HG03175 (cell line): ENCODE measurements at regions not wholly inside any gene's neighbourhood (a gene's known extent, or its start where the extent isn't known, plus 50 kb on each side); places are given as distances from the start of the nearest gene placed in this dataset.

Source experiments
- ATAC-seq: cut with Tn5 transposase; IDR thresholded peaks from one replicate; pipeline ENCODE4 v1.9.1; 2021; ENCODE audit warnings: mild to moderate bottlenecking, moderate library complexity; ENCODE audit not compliant: unreplicated experiment

DNA sequence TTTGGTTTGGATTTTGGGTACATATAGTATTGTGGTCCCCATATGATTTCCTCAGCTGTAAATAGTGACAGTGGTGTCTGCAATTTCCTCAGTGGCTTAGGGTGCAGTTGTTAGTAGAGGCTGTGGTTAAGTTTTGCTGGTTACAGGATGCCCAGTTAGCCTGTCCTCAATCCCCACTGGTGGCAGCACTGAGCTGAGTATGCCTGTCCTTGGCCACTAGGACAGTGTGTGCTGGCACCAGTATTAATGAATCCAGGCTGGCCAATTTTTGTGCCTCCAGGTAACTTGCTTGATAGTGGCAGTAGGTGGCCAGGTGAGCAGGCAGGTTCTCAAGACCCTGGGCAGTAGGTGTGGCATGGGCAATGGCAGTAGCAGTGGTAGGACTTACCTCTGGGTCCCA is 973.1 kb downstream of the TMEM182 start:
- no peak for ATAC-seq

- ATAC-seq: no peak
Observed at GRCh38 chr2:103738108-103738507, 976.3 kb downstream of the TMEM182 start.

DNA sequence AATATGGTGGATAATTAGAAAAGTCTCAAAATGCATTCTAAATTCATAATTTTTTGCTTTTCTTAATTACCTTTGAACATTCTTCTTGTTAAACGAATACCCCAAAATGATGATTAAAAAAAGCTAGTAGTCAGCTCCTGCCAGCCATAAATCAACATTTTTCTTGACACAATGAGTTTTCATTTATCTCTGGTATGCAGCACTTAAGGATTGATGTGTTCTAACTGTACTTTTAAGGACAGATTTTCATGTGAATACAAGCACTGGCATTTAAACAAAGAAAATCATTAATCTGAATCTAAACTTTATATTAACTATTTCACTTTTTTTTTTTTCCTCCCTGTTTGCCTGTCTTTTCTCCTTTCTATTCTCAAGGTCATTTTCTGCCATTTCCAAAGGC is 976.8 kb downstream of the TMEM182 start:
- ATAC-seq: no peak

- no peak for ATAC-seq
Observed at GRCh38 chr2:103739186-103739585, 977.4 kb downstream of the TMEM182 start.

DNA sequence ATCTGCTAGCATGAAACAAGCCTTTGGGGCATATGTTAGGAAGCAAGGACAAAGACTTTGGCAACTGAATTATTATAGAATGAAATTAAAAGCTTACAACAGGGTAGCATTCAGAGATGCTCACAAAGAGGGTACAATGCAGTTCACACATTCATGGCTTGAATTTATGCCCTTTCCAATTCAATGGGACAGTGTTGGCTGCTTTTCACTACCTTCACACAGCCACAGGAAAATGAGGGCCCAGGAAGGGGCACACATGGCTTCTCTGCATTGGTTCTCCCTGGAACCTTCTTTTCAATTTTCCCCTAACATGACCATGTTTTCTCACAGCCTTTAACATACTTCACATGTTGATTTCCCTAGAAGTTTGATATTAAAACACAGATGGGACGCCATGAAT is 978.1 kb downstream of the TMEM182 start:
- no peak for ATAC-seq

GRCh38 chr2:103740631-103741030 is 978.8 kb downstream of the TMEM182 start:
- no peak for ATAC-seq

- no peak for ATAC-seq
Observed at GRCh38 chr2:103743195-103743594, 981.4 kb downstream of the TMEM182 start.

- no peak for ATAC-seq
Observed at GRCh38 chr2:103754530-103754929, 992.7 kb downstream of the TMEM182 start.

DNA sequence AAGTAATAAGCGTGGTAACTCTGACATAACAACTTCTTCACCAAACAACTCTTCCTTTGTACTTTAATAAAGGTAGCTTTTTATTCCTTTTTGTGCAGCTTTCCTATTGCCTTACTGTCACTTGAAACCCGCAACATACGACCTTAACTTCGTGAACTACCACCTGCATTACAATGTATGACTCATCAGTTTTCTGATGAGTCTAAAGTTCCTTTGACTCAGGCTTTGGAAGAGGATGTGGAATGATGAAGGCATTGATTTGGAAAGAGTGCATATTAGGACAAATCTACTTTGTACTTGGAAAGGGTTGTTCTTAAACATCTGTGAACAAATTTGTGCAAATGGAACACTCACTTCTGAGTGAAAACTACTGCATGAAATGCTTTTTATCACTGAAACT is 1012.1 kb downstream of the TMEM182 start:
- ATAC-seq: no peak

DNA sequence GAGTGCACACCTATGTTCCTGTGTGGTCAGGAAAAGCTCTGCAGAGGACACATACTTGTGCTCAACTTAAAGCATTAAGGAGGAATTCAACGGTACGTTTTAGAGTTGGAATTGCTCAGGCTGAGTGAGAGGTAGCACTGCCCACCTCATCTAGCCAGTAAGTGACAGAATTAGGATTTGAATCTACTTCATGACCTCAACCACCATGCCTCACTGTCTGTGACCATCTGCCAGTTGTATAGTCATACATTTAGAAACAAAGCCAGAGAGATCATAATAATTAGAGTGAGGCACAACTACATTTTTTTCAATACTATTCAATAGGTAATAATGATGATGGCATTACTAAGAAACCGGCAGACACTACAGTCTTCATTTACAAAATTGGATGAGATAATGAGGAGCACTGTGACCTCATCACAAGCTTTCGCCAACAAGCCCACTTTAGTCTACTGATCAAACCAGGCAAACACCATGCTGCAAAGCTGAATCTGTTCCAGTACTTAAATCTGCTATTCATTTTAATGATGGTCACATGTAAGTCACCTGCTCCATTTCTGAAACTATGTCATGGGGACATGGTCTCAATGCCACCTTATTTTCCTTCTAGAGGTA is 1018.4 kb downstream of the TMEM182 start:
- no peak for ATAC-seq

- no peak for ATAC-seq
Observed at GRCh38 chr2:103781313-103781712, 1019.5 kb downstream of the TMEM182 start.

DNA sequence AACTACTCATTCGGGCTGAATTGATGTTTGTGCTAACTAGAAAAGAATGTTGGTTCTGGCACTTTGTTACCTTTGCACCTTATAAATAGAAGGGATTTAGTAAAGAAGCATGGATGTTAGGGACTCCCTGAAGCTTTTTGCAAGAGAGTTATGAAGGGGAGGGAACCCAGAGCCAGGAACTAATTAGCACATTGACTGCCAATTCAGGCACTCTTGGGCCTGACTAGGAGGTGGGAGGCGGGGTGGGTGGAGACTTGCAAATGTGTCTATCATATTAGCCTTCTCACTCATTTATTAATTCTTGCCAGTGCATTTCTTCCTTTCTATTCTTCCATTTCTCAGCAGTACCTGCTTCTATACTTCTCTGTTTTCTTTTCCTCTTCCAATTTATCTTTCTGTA is 1022.4 kb downstream of the TMEM182 start:
- ATAC-seq: no peak

DNA sequence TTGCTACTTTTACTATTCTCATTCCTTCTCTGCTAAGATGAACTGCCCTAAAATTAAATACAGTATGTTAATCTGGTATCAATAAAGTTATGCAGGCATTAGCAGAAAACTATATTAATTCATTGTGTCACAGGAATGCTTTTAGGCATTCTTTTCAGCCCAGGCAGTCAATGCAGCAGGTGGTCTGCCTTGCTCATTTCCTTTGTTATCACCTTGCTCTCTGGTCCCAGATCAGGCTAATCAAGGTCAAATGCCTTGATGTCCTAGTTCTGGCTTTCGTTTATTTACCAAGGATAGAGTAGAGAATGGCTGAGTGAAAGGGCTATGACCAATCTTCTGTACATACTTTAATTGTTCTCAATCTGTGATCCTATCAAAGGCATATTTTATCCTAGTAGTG is 1023.6 kb downstream of the TMEM182 start:
- no peak for ATAC-seq

DNA sequence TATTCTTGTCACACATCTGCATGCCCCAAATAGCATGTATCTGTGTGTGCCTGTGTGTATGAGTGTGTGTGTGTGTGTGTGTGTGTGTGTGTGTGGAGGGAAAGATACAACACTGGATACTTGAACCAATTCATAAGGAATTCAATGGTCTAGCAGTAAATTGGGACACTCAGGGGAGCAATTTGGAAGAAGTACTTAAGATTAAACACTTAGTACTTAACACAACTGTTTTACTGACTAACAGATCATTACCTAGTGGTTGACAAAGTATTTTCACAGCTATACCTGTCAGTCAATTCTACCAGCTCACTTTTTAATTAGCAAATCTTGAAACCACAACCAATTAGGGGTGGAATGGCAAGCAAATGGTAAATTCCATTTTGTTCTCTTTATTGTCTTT is 1024.1 kb downstream of the TMEM182 start:
- ATAC-seq: no peak

DNA sequence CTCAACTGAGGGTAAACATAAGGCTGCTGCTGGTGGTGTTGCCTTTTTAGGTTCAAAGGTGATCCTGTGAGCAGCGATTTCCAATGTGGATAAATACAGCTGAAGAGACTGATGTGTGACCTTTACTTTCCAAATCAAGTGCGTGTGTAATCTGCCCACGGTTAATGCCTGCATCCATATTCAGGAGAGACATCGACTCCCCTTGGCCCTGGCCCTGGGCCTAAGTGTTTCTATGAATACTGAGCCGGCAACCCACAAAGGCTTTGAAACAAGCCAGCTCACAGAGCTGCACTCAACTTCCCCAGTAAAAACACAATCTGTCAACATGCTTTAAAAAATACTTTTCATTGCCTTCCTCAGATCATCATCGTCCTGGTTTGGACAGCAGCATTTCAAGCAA is 1026.6 kb downstream of the TMEM182 start:
- ATAC-seq: no peak

- no peak for ATAC-seq
Observed at GRCh38 chr2:103788951-103789350, 1027.1 kb downstream of the TMEM182 start.

- no peak for ATAC-seq
Observed at GRCh38 chr2:103789381-103790095, 1027.7 kb downstream of the TMEM182 start.

DNA sequence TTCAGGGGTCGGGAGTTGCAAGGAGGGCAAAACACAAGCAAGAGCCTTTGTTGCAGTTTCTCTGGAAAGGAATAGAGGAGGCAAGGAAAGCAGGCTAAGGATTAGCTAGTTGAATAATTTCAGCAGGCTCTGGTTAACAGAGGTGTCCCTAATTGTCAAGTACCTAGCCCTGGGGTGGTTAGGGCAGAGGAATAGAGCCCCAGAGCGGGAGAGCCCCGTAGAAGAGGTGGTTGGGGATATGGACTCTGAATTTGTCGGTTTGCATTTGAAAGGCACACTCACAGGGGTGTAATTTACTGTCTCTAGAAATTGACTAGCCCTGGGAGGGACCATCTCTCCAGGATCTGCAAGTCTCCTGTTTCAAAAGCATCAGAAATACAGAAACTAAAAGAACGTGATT is 1030.2 kb downstream of the TMEM182 start:
- ATAC-seq: no peak

GRCh38 chr2:103798291-103798690 is 1036.5 kb downstream of the TMEM182 start:
- ATAC-seq: no peak

DNA sequence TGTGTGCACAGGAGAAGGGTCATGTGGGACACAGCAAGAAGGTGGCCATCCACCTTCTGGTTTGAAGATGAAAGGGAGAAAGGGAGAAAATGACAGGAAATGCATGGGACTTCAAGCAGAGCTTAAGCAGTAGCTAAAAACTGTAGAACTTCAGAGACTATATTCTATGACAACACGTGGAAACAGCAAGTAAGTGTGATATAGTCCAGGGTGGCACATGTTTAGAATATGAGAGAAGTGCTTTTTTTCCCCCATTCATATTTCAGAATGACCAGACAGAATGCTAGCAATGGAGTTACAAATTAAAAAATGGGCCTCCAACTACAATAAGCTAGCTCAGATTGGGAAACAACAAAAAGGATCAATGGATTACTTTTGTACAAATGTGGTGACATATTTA is 1042.2 kb downstream of the TMEM182 start:
- no peak for ATAC-seq

DNA sequence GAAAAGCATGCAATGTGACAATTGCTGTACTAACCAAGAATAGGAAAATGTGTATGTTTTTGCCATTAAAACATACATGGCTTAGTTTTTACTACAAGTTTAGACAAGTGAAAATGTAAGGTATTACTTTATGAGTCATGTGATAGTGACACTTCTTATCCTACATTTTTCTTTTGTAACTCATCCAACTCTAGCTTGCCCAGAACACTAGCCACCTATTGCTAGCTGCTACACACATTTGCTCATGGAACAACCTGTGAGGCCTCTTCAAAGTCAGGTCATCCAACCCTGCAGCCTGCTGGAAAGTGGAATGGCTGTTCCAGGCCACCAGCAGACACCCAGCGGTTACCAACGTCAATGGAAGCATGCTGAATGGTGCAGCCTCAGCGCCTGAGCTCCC is 1043.9 kb downstream of the TMEM182 start:
- ATAC-seq: no peak

DNA sequence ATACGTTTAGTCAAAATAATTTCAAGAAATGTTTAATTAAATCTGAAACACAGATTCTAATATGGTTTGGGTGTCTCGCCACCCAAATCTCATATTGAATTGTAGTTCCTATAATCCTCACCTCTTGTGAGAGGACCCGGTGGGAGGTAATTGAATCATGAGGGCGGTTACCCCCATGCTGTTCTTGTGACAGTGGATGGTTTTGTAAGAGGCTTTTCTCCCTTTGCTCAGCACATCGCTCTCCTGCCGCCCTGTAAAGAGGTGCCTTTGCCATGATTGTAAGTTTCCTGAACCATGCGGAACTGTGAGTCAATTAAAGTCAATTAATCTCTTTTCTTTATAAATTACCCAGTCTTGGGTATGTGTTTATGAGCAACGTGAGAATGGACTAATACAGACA is 1045.1 kb upstream of the POU3F3 start:
- ATAC-seq: no peak

GRCh38 chr2:103809415-103809814 is 1044.5 kb upstream of the POU3F3 start:
- no peak for ATAC-seq
